ENCODE measurements at regions not wholly inside any gene's neighbourhood (a gene's known extent, or its start where the extent isn't known, plus 50 kb on each side); places are given as distances from the start of the nearest gene placed in this dataset.
"Not testable (repeated sequence)": the region's sequence is repeated elsewhere in the genome, so short reads cannot be mapped to it uniquely, and the experiment has no call there.

DNA sequence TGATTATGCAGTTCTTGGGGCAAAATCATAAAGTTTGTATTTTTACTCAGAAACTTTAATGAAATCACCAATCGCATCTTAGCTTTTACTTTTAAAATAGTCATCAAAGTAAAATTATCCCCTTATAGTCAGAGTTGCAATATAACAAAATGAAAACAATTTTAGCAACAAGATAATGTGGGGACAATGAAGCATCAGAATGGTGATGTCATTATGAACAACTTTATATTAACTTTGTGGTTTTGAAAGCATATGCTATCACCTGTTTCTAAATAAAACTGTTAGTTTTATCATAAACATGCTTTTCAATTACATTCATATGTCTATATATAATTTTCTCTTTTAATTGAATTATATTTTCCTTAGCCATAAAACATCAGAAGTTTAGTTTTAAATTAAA is 856.8 kb downstream of the CDH9 start:
- no peak for DNase-seq

DNA sequence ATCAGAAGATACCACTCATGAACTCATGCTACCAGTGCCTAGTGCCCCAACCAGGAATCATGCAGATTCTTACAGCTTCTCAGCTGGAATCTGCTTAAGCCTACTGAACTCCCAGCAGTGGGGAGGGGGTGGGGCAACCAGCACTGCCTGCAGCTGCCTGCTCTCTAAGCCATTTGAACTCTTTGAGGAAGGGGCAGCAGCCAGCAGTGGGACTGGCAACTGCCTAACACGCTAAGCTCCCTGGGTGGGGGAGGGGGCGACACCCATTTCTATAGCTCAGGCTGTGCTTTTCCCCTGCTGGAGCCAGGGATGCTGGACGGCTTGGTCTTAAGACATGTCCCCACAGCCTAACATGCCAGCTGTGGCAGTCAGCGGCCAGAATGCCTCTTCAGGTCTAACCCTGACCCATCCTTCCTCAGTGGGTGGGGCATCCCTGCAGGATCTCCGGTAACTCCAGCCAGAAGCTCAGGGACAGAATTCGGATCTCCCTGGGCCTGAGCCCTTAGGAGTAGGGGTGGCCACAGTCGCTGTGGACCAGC is 889.7 kb downstream of the CDH9 start:
- no peak for DNase-seq

DNA sequence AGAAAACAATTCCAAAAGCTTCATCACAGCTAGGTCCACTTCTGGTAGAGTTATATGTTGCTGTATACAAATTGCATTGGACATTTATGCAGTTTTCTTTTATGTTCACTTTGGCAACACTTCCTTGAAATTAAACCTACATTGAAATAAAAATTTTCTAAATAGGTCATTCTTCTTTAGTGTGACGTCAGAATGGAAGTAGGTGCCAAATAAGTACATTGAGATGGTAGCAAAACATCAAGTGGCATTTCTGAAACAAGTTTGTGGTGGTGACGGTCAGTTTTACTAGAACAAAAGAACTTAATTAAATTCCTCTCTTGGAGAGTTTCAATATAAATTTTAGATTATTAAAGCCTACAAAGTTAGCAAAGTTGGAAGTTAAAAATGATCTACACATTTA is 895.1 kb downstream of the CDH9 start:
- DNase-seq = no peak

DNA sequence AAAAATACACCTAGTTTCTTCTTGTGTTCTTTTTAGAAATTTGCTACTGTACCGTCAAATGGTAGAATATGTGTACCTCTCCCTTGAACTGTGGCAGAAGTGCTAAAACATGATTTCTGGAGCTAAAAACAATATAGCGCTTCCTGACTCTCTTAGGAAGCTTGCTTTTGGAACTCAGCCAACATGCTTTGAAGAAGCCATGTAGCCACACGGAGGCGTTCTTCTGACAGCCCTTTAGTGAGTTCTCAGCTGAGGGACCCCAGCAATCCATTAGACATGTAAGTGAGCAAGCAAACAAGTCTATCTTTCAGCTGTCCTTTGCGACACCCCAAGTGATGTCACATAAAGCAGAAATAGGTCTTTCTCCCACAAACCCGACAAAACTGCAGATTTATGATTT is 917.0 kb downstream of the CDH9 start:
- peak; percentile 5 for DNase-seq

DNA sequence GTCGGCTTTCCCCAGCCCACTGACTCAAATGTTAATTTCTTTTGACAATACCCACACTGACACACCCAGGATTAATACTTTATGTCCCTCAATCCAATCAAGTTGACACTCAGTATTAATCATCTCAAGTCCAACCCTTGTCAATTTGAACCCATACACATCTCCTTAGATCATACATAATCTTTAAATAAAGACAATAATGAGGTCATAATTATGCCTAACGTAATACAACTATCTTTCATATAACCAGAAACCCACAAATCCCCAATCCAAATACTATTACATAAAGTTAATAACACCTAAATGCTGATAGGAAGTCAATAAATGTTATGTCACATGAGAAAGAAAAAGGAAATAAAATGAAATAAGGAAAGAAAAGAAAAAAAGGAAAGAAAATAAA is 934.2 kb downstream of the CDH9 start:
- no peak for DNase-seq

DNA sequence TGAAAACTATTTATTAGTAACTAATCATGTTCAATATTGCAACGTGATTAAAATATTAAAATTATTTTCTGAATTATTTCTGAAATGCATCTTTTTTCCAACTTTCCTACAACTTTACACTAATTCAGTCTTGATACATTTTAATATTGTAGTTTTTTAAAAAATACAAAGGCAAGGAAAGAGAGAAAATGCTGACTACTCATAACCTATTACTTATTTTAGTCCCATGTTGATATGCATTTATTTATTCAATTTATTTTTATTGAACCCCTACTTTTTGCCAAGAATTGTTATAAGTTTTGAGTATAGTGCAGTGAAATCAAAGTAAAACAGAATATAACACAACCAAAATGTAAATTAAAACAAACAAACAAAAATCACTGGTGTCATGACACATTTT is 978.2 kb downstream of the CDH9 start:
- no peak for DNase-seq

GRCh38 chr5:26054594-26054993 is 983.8 kb downstream of the CDH9 start:
- no peak for DNase-seq

DNA sequence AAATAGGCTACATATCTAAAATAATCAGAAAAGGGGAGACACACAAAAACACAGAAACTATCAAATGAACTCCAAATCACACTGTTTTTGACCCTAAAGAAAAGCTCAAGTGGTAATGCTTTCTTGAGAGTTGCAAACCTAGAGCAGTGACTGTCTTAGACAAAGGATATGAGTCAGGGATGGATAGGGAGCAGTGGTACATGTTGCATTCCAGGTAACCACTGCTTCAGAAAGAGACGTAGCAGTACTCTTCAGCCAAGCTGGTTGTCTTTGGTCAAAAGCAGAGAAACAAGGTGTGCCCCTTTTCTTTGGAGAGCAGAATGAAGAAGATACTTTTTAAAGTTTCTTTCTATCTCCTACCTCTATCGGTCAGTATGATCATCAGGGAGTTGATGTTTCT is 1003.6 kb downstream of the CDH9 start:
- DNase-seq = no peak

DNA sequence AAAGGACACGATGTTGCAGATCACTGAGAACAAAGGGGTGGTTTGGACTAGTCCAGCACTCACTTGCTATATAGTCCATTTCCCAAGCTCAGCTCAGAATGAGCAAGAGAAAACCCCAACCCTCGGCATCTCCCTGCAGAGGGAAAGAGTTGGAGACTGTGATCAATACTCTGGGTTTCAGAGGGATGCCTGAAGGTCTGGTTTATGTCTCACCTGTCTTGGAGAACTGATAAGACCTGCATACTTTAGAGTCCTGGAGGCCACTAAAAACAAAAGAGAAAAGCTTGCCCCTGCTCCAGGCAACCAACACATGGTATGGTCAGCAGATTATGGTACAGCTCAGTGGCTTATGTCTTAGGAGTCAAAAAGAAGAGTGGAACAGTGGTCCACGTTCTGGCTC is 1006.9 kb downstream of the CDH9 start:
- no peak for DNase-seq

DNA sequence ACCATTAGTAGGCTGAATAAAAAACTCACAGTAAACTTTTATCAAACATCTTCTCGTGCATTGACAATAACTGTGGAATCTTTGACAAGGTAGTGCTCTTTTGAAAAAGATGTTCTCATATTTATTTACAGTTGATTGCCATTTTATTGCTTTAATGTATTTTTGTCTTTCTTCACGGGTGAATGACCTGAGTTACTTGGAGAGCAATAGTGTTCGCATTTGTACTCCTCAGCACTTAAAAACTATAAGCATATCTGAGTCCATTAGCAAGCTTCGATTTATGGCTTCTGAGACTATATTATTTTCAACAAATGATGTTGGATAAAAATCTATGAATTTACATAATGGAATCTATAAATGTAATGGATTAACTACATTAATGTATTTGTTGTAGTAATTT is 1012.3 kb downstream of the CDH9 start:
- no peak for DNase-seq

DNA sequence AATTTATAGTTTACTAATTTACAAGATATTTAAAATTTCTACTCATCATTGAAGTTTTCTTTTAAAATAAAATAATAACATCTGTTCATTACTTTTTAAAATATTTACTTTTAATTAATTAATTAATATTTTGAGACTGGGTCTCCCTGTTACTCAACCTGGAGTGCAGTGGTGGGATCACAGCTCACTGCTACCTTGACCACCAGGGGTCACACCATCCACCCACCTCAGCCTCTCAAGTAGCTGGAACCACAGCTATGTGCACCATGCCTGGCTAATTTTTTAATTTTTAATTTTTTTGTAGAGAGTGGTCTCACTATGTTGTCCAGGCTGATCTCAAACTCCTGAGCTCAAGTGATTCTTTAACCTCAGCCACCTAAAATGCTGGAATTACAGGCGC is 1013.6 kb downstream of the CDH9 start:
- DNase-seq = no peak

GRCh38 chr5:26023361-26023760 is 1015.0 kb downstream of the CDH9 start:
- DNase-seq = no peak

DNA sequence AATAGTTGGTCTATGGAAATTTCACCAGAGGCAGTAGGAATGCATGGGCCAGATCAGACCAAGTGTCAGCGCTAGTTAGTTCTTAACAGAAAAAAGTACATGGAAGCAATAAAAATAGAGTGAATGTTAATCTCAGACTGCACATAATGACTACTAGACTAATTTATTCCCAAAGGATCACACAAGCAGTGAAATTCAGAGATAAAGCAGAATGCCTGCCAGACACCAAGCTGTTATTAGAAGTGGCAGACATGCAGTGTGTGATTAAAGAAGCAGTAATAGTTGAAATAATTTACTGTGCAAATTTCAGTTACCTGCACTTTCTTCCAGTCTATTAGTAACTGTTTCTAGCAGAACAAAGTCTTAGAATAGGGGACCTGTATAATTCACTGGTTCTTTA is 1024.2 kb downstream of the CDH9 start:
- DNase-seq = no peak

GRCh38 chr5:26012078-26012477 is 1026.3 kb downstream of the CDH9 start:
- DNase-seq = no peak

DNA sequence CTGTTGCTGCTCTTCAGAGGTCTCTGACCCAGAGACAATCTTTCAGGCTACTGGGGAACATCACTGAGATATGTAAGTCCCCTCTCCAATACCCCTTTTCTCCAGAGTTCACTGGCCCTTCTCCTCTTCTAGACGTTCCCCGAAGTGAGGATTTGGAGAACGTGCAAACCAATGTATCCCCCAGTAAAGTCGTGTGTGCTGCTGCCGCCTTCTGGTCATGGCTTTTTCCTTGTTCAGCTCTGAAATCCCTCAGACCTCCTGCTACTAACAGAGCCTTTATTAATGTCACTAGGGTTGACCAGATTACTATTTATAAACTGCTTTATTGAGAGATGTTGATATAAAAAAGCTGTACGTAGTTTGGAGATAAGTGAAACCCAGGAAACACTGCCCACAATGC is 1028.6 kb downstream of the CDH9 start:
- DNase-seq = no peak

DNA sequence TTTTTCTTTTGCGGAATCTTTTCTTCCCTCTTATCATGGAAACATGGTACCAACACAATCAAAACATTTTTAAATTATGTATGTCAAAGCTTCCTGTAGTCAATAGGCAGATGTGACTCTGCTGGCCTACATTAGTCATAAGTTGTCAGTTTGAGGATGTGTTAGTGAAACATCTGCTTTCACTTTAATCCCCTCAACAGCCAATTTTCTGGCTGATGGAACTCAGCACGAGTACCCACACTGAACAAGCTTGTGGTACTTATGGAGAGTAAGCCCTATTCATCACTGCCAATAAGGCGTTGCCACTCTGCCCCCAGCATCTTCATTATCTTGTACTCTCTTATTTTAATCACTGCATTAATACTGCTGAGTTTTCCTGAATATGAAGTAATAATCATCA is 1034.4 kb downstream of the CDH9 start:
- no peak for DNase-seq

DNA sequence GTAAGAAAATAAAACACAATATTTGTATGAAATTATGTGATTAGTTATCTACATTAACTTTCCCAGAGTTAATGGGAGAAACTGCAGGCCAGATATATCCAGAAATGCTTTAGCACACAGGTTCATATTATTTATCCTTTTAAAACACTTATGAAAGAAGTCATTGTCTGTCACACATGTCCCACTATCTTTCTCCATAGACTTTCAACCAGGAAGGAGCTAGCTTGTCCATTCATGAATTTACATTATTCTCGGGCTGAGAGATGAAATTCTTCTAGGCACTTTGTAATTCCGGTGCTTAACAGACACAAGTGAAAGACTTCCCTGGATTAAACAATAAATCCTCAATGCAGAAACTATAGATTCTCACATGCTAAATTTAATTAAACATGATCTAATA is 1043.2 kb downstream of the CDH9 start:
- no peak for DNase-seq

DNA sequence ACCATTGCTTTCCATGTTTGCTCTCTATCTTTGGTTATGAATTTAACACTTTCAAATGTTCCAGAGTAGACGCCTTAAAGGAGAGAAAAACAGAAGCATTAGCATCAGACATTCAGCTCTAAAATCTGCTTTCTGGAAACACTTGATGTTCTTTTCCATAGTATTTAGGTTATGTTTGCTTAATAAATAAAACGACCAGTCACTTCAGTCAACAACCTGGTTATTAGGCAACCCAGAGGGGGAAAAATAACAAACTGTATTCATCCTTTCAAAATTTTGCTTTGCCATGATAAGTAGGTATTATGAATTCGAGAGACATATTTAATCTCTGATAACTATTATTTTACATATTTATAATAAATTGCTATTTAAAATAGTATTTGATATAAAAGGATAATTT is 1044.7 kb downstream of the CDH9 start:
- DNase-seq = no peak

DNA sequence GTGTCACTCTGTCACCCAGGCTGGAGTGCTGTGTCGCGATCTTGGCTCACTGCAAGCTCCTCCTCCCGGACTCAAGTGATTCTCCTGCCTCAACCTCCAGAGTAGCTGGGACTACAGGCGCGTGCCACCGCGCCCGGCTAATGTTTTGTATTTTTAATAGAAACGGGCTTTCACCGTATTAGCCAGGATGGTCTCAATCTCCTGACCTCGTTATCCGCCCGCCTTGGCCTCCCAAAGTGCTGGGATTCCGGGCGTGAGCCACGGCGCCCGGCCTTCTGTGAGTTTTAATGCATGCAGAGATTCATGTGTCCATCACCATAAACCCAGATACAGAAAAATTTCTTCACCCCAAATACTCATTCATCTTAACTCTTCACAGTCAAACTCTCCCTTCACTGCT is 1046.7 kb downstream of the CDH9 start:
- no peak for DNase-seq

DNA sequence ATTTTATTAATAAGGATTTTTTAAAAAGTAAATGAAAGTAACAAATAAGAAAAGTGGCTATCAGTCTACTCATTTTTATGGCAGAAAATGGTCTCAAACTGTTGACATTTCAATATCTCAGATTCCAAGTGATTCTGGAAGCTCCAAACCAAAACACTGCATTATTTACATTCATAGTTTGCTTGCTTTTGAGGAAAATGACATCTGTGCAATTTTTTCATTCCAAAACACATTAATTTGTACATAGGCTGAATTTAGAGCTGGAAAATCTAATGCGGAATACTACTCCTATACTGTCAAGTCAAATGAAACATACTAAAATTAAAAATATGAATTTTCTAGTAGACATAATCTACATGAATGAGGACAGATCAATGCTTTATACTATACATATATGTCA is 1047.6 kb downstream of the CDH9 start:
- DNase-seq = no peak

DNA sequence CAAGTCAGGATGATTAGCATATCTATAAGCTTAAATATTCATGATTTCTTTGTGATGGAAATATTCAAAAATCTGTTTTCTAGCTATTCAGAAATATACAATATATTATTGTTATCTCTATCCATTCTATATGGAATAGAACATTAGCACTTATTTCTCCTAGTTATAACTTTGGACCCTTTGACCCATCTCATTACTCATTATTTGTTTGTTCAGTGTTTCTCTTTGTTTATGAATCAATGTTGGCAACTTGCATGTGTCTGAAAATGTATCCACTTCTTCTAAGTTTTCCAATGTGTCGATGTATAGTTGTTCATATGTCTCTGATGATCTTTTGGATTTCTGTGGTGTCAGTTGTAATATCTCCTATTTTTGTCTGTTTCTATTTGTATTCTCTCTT is 1059.3 kb downstream of the CDH9 start:
- no peak for DNase-seq

GRCh38 chr5:25975885-25976284 is 1062.5 kb downstream of the CDH9 start:
- DNase-seq = no peak

DNA sequence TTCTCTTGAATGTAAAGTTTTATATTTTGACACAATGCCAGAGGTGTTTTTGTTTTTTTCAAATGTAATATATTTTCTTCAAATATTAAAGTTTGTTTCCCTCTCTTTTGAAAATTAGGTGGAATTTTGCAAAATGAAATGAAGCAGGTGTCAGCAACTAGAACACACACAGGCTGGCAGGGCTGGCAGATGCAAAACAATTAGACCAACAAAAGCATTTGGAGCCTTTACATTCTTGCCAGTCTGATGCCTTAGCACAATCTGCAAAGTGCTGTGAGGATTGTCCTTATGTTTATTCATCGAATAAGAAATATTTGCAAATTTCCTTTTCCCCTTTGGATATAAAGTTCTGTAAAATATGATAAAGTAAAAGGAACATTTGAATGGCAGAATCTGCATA is 1063.9 kb downstream of the CDH9 start:
- DNase-seq = no peak

- no peak for DNase-seq
Measured at GRCh38 chr5:25970906-25971489, 1067.4 kb downstream of the CDH9 start.

DNA sequence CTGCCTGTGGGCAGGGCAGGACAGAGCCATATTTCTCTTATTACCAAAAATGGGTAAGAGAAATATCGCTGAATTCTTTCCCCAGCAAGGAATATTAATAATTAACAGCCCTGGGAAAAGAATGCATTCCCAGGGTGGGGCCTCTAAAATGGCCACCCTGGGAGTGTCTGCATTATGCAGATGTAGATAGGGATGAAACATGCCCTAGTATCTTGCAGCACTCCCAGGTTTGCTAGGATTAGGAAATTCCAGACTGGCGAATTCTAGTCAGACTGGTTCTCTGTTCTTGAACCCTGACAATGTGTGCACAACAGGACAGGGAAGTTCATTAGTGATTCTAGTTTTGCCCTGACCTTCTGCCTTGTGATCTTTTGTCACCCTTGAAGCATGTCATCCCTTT is 1069.3 kb downstream of the CDH9 start:
- DNase-seq = not testable (repeated sequence)

DNA sequence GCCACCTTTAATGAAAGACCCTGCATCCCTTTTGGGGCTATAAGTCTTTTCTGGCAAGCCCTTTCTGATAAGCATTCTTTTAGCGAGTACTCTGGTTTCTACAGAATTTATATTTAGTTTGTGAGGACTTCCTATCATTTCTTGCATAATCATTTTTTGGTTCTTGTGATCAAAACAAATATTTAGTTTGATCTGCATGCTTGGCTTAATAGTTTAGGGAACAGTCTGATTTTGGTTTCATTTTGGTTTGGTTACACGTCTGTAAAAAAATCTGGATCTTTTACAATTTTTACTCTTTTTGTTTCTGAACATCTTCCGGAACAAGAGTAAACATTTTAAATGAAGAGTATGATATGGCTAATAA is 1074.4 kb downstream of the CDH9 start:
- no peak for DNase-seq

All from NCI-H2171 (cell line).